HG03457 (cell line): ENCODE measurements at regions not wholly inside any gene's neighbourhood (a gene's known extent, or its start where the extent isn't known, plus 50 kb on each side); places are given as distances from the start of the nearest gene placed in this dataset.
"Not testable (repeated sequence)": the region's sequence is repeated elsewhere in the genome, so short reads cannot be mapped to it uniquely, and the experiment has no call there.

ENCODE experiments used
- ATAC-seq: cut with Tn5 transposase; IDR thresholded peaks from one replicate; pipeline ENCODE4 v1.9.1; 2021; ENCODE audit warnings: moderate number of reproducible peaks; ENCODE audit not compliant: unreplicated experiment

DNA sequence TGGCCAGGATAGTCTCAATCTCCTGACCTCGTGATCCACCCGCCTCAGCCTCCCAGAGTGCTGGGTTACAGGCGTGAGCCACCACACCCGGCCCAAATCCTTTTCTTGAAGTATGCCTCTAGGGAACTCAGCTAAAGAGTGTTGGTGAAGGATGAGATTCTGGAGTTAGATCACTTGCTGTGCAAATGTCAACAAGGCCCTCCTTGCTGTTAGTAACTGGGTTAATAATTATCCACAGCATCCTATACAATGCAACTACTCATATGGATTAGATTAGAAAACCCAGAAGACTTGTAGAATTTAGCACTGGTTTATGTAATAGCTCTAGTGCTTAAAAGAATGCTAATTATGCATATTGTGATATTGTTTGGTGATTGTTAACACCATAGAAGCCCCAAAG lies 310.8 kb upstream of the TFPI start:
- ATAC-seq, result no peak

GRCh38 chr2:187867165-187867564 lies 312.9 kb upstream of the TFPI start:
- ATAC-seq, result no peak

DNA sequence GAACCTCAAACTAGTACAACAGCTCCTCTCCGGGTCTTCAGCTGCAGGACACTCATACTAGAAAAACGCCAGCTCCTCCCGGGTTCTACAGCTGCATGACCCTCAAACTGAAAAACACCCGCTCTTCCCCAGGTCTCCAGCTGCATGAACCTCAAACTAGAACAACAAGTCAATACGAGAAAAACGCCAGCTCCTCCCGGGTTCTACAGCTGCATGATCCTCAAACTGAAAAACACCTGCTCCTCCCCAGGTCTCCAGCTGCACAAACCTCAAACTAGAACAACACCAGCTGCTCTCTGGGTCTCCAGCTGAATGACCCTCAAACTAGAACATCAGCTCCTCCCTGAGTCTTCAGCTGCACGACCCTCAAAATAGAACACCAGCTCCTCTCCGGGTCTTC lies 315.0 kb upstream of the TFPI start:
- ATAC-seq, result no peak

DNA sequence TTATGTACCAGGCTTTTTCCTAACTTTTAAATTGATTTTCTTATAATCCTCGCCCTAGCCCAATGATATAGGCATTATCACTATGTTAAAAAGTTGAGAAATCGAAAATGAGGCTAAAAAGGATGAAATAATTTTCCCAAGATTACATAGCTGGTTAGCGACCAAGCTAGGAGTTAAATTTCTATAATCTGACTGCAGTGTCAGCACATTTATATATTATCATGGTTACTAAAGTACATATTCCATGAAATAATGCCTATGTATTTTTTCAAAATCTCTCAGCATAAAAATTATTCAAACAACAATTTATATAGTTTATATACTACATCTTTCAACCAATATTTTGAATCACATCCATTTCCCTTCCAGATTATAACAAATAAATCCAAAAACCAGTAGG lies 317.3 kb upstream of the TFPI start:
- no peak for ATAC-seq

DNA sequence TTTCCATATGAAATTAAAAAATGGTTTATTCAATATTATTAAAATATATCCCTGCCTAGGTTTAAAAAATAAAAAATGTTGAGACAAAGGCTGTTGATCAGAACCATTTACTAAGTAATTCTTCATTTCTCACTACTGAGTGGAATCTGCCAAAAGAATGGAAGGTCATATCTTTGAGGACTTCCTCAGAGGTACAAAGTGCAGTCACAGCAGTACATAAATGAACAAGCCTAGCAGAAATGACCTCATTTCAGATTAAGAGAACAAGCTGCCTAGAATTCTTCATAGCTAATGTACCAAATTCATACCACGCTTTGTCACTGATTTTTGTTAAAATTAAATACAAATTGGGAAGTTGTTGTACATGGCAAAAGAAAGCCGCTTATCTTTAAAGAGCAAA lies 318.9 kb upstream of the TFPI start:
- no peak for ATAC-seq

DNA sequence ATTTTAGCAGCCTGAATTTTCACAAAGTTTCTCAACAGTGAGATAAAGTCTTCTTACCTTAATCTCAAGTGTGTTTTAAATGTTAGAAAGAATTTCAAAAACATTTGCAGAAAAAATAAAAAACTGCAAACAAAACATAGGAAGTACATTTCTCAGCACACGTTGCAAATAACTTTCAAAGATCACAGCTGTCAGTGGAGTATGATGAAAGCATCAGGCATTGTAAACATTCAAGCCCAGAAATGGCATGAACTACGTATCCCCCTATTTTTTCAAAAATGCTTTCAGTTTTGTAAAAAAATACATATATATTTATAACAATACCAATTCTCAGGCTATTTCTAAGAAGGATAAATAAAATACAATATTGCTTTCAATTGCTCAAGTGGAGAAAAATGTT lies 320.6 kb upstream of the TFPI start:
- no peak for ATAC-seq

DNA sequence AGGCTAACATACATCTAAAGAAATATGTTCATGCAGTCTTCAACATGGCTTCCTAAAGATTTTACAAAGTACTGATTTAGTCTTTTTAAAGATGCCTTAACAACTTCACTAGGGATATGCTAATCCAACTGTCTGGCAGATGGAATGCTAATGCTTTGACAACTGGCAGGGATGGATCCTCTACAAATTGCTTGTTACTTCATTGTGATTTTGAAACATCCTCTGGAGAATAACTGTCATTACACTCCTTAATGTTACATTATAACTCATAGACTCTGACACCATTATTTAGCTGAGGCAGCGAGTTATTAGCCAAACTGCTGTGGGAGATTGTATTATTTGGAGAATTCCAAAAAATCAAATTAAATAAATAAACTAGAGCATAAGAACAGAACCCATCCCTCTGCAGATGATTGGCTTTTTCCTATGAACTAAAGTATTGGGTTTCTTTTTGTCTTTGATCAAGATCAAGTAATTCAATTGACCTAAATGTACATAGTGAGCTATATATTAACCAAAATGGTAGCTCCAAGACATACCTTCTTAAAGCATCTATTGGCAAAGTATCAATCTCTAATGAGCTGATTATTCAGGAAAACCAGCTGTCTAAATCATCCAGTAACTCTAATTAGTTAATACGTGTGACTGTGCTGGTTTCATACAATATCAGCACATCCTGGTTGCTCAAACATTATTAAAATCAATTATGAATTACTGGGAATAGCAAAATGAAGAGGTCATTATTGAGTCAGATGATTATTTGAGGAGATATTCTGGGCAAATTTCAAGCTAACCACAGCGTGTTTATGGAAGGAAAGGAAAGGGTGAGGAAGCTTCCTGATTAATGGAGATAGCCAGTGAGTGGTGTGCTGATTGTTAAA lies 321.3 kb upstream of the TFPI start:
- ATAC-seq, result no peak

- no peak for ATAC-seq
Measured at GRCh38 chr2:187876554-187876953, 322.3 kb upstream of the TFPI start.

- no peak for ATAC-seq
Measured at GRCh38 chr2:187877391-187877790, 323.2 kb upstream of the TFPI start.

GRCh38 chr2:187878112-187878511 lies 323.9 kb upstream of the TFPI start:
- ATAC-seq, result no peak

DNA sequence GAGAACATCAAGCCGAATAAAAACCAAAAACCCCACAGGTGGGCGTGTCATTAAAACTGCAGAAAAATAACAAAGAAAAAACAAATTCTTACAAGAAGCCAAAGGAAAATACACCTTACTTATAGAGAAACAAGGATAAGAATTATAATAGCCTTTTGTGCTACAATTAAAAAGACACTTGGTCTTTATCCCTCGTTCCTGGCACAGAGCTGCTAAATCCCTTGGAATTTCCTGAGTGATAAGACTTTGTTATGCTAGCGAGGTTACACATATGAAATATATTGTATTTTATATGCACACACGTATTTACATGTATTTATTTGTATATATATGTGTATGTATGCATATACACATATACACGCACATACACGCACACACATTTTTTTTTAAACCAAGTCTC lies 325.3 kb upstream of the TFPI start:
- no peak for ATAC-seq

DNA sequence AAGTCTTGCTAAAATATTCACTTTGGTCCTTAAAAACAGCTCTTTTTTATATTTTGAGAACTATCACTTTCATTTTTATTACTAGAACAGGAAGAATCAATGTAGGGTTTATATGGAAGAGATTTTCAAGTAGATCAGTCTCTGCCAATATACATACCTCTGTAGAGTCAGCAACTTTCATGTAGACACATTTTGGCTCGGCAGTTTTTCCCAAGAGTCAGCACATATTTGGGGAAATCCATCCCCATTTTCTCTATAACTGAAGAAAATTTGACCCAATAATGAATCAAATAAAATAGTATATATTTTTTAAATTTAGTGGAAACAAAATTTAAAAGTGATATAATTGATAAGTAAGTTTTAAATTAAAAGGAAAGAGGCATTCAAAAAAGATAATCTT lies 329.8 kb upstream of the TFPI start:
- no peak for ATAC-seq

DNA sequence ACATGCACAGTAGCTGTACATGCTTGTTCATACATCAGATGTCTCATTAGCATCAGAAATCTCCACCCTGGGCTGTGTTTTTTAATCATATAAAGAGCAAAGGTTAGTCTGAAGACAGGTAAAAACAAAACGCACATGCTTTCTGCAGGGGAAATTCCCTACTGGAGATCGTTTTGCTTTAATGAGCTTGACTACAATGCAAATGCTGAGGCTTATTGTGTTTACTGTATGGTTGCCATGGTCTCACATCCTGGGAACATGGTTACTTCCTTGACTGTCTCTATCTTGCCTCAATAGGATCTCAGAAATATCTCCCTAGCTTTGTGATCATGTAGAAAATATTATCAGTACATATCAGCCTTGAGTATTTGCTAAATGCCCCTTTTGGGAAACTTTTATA lies 336.5 kb upstream of the TFPI start:
- no peak for ATAC-seq

DNA sequence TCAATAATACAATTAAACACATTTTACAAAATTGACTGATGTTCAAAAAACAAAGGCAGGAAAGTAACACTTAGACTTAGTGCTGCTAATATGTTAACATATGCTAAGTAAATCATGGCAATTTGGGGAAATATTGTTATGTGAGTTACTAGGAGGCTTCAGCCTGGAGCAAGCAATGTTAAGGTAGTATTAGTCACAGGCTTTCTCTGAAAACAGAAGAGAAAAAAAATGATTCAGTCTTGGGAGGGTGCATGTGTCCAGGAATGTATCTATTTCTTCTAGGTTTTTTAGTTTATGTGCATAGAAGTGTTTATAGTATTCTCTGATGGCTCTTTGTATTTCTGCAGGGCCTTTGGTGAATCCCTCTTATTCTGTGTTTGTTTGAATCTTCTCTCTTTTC lies 345.8 kb upstream of the TFPI start:
- no peak for ATAC-seq

GRCh38 chr2:187906021-187906420 lies 351.8 kb upstream of the TFPI start:
- ATAC-seq, result no peak

DNA sequence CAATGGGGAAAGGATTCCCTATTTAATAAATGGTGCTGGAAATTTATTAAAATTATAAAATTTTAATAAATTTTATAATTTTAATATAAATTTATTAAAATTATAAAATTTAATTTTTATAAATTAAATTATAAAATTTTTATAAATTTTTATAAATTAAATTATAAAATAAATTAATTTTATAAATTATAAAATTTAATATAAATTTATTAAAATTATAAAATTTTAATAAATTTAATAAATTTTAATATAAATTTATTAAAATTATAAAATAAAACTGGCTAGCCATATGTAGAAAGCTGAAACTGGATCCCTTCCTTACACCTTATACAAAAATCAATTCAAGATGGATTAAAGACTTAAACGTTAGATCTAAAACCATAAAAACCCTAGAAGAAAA lies 356.7 kb upstream of the TFPI start:
- not testable (repeated sequence) for ATAC-seq

DNA sequence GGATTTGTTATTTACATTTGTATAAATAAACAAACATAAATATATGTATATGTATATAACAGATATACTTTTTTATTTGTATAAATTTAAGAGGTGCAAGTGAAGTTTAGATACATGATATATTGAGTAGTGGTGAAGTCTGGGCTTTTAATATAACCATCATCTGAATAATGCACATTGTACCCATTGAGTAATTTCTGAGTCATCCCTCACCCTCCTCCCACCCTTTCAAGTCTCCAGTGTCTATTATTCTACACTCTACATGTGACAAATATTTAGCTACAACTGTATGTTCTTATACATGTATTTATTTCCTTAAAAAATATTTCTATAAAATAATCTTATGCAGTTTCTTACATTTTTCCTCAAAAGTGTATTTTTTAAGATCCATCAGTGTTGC lies 358.7 kb upstream of the TFPI start:
- ATAC-seq, result no peak

DNA sequence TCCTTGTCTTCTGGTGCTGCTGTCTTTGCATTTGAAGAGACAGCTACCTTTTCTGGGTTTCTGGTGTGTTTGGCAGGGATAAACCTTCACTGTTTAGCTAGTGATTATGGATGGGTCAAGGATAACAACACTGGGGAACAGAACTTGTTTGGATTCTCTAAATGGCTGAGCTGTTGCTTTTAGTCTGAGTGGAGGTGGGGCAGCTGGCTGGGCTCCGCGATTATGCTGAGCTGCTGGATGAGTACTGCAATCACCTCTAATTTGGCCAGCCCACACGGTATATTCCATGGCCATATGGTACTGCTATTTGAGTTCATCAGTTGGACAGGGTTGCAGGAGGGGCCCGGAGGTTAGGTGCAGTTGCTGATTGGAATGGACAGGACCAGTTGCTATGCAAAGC lies 361.6 kb upstream of the TFPI start:
- ATAC-seq, result no peak

DNA sequence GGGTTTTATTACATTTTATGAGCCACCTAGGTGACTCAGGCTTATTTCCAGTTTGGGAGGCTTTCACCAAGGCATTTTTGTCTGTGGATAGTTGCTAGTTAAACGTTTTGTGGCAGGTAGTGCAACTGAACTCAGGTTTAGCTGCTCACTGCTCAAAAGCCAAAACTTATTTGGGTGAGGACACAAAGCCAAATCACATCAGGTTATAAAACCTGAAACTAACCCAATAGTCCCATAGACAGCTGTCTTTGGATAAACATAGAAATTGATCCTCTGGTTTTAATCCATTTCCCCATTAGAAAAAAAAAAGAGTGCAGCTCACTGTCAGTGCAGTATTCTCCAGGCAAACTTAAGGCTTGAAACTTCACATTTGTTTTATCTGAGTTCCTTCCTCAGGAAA lies 362.6 kb upstream of the TFPI start:
- no peak for ATAC-seq

GRCh38 chr2:187917535-187917934 lies 363.3 kb upstream of the TFPI start:
- no peak for ATAC-seq

GRCh38 chr2:187918996-187919821 lies 365.0 kb upstream of the TFPI start:
- no peak for ATAC-seq

GRCh38 chr2:187920511-187920910 lies 366.3 kb upstream of the TFPI start:
- no peak for ATAC-seq
